ENCODE measurements at regions not wholly inside any gene's neighbourhood (a gene's known extent, or its start where the extent isn't known, plus 50 kb on each side); places are given as distances from the start of the nearest gene placed in this dataset.

GRCh38 chr15:77710637-77711036 is 77.9 kb upstream of the LINGO1 start:
- Histone ChIP-seq H3K4me3 (no peak overlapping the region), H3K27me3 (no peaks in the 10 kb centered on the region), H3K36me3 (no peaks in the 10 kb centered on the region), H3K27ac (no peak overlapping the region), H3K4me1 (no peaks in the 10 kb centered on the region), H3K9me3 (no peaks in the 10 kb centered on the region)
- no peak for TF ChIP-seq CTCF (IDR thresholded peaks at IDR 0.05)
- DNase-seq (ENCODE audit: low spot score), result no peak

- no peak for TF ChIP-seq CTCF (IDR thresholded peaks at IDR 0.05)
- Histone ChIP-seq H3K27ac (no peak overlapping the region), H3K9me3 (no peaks in the 10 kb centered on the region), H3K36me3 (no peaks in the 10 kb centered on the region), H3K4me1 (no peaks in the 10 kb centered on the region), H3K4me3 (no peak overlapping the region), H3K27me3 (no peaks in the 10 kb centered on the region)
- DNase-seq (ENCODE audit: low spot score), result no peak
These were observed 77.5 kb upstream of the LINGO1 start for GRCh38 chr15:77710206-77710605.

GRCh38 chr15:77709135-77709886 is 76.6 kb upstream of the LINGO1 start:
- H3K27ac ChIP-seq, result no peak overlapping the region
- DNase-seq (ENCODE audit: low spot score), result no peak
- H3K9me3 ChIP-seq, result no peaks in the 10 kb centered on the region
- no peaks in the 10 kb centered on the region for H3K4me1 ChIP-seq
- H3K4me3 ChIP-seq, result no peak overlapping the region
- H3K36me3 ChIP-seq, result no peaks in the 10 kb centered on the region
- no peak for TF ChIP-seq CTCF (IDR thresholded peaks at IDR 0.05)
- H3K27me3 ChIP-seq, result no peaks in the 10 kb centered on the region

- H3K9me3 ChIP-seq, result no peaks in the 10 kb centered on the region
- DNase-seq (ENCODE audit: low spot score), result no peak
- no peaks in the 10 kb centered on the region for H3K4me1 ChIP-seq
- TF ChIP-seq CTCF (IDR thresholded peaks at IDR 0.05), result no peak
- H3K4me3 ChIP-seq, result no peak overlapping the region
- H3K27me3 ChIP-seq, result no peaks in the 10 kb centered on the region
- no peak overlapping the region for H3K27ac ChIP-seq
- no peaks in the 10 kb centered on the region for H3K36me3 ChIP-seq
These were observed 74.0 kb upstream of the LINGO1 start for GRCh38 chr15:77706482-77707244.

- Histone ChIP-seq H3K27me3 (no peaks in the 10 kb centered on the region), H3K4me1 (no peaks in the 10 kb centered on the region), H3K9me3 (no peaks in the 10 kb centered on the region), H3K36me3 (no peaks in the 10 kb centered on the region), H3K4me3 (no peak overlapping the region), H3K27ac (no peak overlapping the region)
- DNase-seq (ENCODE audit: low spot score), result no peak
- no peak for TF ChIP-seq CTCF (IDR thresholded peaks at IDR 0.05)
These were observed 69.7 kb upstream of the LINGO1 start for GRCh38 chr15:77702211-77702957.
